ENCODE measurements at regions not wholly inside any gene's neighbourhood (a gene's known extent, or its start where the extent isn't known, plus 50 kb on each side); places are given as distances from the start of the nearest gene placed in this dataset.

DNA sequence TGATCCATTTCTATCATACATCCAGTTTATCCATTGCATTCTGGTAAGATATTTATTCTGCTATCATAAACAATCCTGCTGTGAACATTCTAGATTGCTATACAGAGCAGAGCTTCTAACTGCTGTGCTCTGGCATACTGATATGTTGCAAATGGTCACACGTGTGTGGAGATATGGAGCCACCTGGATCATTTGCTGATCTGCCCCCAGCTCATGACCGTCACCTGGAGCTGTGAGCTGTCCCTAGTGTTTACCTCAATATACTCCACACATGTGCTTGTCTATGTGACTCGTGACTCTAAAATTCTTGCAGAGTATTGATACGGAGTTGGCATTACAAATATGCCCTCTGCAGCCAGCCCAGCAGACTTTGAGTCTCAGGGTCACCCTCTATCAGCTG lies 164.5 kb upstream of the ZFHX3 start:
- TF ChIP-seq, protein P1, sequence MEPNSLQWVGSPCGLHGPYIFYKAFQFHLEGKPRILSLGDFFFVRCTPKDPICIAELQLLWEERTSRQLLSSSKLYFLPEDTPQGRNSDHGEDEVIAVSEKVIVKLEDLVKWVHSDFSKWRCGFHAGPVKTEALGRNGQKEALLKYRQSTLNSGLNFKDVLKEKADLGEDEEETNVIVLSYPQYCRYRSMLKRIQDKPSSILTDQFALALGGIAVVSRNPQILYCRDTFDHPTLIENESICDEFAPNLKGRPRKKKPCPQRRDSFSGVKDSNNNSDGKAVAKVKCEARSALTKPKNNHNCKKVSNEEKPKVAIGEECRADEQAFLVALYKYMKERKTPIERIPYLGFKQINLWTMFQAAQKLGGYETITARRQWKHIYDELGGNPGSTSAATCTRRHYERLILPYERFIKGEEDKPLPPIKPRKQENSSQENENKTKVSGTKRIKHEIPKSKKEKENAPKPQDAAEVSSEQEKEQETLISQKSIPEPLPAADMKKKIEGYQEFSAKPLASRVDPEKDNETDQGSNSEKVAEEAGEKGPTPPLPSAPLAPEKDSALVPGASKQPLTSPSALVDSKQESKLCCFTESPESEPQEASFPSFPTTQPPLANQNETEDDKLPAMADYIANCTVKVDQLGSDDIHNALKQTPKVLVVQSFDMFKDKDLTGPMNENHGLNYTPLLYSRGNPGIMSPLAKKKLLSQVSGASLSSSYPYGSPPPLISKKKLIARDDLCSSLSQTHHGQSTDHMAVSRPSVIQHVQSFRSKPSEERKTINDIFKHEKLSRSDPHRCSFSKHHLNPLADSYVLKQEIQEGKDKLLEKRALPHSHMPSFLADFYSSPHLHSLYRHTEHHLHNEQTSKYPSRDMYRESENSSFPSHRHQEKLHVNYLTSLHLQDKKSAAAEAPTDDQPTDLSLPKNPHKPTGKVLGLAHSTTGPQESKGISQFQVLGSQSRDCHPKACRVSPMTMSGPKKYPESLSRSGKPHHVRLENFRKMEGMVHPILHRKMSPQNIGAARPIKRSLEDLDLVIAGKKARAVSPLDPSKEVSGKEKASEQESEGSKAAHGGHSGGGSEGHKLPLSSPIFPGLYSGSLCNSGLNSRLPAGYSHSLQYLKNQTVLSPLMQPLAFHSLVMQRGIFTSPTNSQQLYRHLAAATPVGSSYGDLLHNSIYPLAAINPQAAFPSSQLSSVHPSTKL (CRISPR knock-in tag; IDR thresholded peaks at IDR 0.05): no peak
- TF ChIP-seq MXI1 (IDR thresholded peaks at IDR 0.05; ENCODE audit: borderline replicate concordance, low read depth, low read length): no peak
- no peak for TF ChIP-seq SRF (IDR thresholded peaks at IDR 0.05; ENCODE audit: low read depth, low read length)
- TF ChIP-seq, protein P2, sequence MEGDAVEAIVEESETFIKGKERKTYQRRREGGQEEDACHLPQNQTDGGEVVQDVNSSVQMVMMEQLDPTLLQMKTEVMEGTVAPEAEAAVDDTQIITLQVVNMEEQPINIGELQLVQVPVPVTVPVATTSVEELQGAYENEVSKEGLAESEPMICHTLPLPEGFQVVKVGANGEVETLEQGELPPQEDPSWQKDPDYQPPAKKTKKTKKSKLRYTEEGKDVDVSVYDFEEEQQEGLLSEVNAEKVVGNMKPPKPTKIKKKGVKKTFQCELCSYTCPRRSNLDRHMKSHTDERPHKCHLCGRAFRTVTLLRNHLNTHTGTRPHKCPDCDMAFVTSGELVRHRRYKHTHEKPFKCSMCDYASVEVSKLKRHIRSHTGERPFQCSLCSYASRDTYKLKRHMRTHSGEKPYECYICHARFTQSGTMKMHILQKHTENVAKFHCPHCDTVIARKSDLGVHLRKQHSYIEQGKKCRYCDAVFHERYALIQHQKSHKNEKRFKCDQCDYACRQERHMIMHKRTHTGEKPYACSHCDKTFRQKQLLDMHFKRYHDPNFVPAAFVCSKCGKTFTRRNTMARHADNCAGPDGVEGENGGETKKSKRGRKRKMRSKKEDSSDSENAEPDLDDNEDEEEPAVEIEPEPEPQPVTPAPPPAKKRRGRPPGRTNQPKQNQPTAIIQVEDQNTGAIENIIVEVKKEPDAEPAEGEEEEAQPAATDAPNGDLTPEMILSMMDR (CRISPR knock-in tag; IDR thresholded peaks at IDR 0.05): no peak
- TF ChIP-seq NR3C1 (CRISPR knock-in tag; IDR thresholded peaks at IDR 0.05): no peak
- no peak for TF ChIP-seq SMC3 (IDR thresholded peaks at IDR 0.05; ENCODE audit: low read length)
- TF ChIP-seq HDAC6 (IDR thresholded peaks at IDR 0.05; ENCODE audit: low read depth, low read length): no peak
- TF ChIP-seq RXRB (CRISPR knock-in tag; IDR thresholded peaks at IDR 0.05; ENCODE audit: borderline replicate concordance): no peak
- no peak for TF ChIP-seq POLR2A (IDR thresholded peaks at IDR 0.05; ENCODE audit: insufficient read depth in 1 of 2, low read depth in 2 of 2, low read length in 2 of 2)
- TF ChIP-seq POLR2AphosphoS2 (IDR thresholded peaks at IDR 0.05; ENCODE audit: low read depth, low read length): no peak
- no peak for TF ChIP-seq FOXJ3 (CRISPR knock-in tag; IDR thresholded peaks at IDR 0.05; ENCODE audit: borderline replicate concordance)
- TF ChIP-seq EZH2 (conservative IDR thresholded peaks at IDR 0.05; ENCODE audit: low read depth, low read length): no peak
- no peak for TF ChIP-seq PHF8 (CRISPR knock-in tag; IDR thresholded peaks at IDR 0.05)

Measured in HepG2 (cell line).